ENCODE measurements at regions not wholly inside any gene's neighbourhood (a gene's known extent, or its start where the extent isn't known, plus 50 kb on each side); places are given as distances from the start of the nearest gene placed in this dataset.

DNA sequence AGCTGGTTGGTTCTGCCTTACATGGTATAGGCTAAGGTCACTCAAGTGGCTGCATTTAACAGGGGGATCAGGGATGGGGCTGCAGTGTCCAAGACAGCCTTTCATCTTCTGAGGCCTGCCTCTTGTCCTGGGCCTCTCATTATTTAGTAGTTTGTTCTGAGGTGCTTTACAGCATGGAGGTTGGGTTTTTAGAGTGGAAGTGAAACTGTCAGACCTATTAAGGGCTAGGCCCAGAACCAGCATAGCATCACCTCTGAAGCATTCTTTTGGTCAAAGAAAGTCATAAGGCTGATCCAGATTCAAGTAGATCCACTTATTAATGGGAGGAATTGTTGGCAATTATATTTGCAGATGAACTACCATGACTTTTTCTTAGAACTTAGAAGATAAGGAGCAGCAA, 146.0 kb upstream of the NMUR2 start:
- Mint-ChIP-seq H3K4me1 (no peaks in the 10 kb centered on the region), H3K9me3 (ENCODE audit: insufficient read depth) (no peaks in the 10 kb centered on the region)

DNA sequence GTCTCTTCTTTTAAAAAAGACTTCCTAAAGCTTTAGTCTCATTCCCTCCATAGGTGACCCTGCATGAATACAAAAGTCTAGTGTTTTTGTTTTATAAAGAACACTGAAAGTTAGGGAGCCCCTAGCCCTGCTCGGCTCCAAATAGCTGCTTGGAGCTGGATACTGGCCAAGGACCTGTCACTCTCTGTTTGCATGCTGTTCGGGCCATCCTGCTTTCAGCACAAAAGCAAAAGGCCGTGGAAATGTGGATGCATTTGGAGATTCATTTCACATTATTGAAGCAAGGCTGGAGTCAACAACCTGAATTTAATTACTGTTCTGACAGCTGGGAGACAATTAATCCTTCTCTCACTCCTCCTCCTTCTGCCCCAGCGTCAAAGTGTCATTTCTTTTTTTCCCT, 151.7 kb upstream of the NMUR2 start:
- no peaks in the 10 kb centered on the region for H3K27me3 ChIP-seq (replicated peaks in 1 of 4; ENCODE audit: control extremely low read depth in 1 of 4, control insufficient read depth in 3 of 4, insufficient read depth in 4 of 4, low read length in 3 of 4)
- ATAC-seq (ENCODE audit: low read depth) (no peak), DNase-seq (no peak)
- 50% methylated on average over 1 of the region's 4 CpGs for WGBS (ENCODE audit: insufficient coverage)
- no peak overlapping the region for H3K27ac Mint-ChIP-seq
- no peak for TF ChIP-seq EZH2 (IDR thresholded peaks at IDR 0.05; ENCODE audit: borderline replicate concordance, insufficient read depth, low read depth, low read length, poor library complexity, severe bottlenecking)
- TF ChIP-seq, protein P1, sequence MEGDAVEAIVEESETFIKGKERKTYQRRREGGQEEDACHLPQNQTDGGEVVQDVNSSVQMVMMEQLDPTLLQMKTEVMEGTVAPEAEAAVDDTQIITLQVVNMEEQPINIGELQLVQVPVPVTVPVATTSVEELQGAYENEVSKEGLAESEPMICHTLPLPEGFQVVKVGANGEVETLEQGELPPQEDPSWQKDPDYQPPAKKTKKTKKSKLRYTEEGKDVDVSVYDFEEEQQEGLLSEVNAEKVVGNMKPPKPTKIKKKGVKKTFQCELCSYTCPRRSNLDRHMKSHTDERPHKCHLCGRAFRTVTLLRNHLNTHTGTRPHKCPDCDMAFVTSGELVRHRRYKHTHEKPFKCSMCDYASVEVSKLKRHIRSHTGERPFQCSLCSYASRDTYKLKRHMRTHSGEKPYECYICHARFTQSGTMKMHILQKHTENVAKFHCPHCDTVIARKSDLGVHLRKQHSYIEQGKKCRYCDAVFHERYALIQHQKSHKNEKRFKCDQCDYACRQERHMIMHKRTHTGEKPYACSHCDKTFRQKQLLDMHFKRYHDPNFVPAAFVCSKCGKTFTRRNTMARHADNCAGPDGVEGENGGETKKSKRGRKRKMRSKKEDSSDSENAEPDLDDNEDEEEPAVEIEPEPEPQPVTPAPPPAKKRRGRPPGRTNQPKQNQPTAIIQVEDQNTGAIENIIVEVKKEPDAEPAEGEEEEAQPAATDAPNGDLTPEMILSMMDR (IDR thresholded peaks at IDR 0.05), result no peak
- H3K36me3 ChIP-seq (replicated peaks in 1 of 2; ENCODE audit: control extremely low read depth in 1 of 2, control insufficient read depth in 1 of 2, extremely low read depth in 1 of 2, insufficient read depth in 2 of 2, low read length in 1 of 2), result no peaks in the 10 kb centered on the region
- H4K20me1 ChIP-seq (ENCODE audit: control insufficient read depth, insufficient read depth, low read length, poor library complexity, severe bottlenecking), result no peaks in the 10 kb centered on the region
- H3K27ac ChIP-seq (ENCODE audit: low read length in 2 of 2), result no peak overlapping the region
- H3K4me3 Mint-ChIP-seq, result no peak overlapping the region
- no peaks in the 10 kb centered on the region for H3K4me1 Mint-ChIP-seq
- H3K9me3 Mint-ChIP-seq (ENCODE audit: insufficient read depth), result no peaks in the 10 kb centered on the region
- ChIA-PET CTCF (no interaction called here), POLR2A (no interaction called here)
- H3K4me2 ChIP-seq (replicated peaks; ENCODE audit: low read depth, low read length, poor library complexity, severe bottlenecking), result no peak overlapping the region
- H3K27me3 Mint-ChIP-seq, result peaks cover 3% of the 10 kb centered on the region
- no peaks in the 10 kb centered on the region for H3K9me3 ChIP-seq (ENCODE audit: control extremely low read depth in 1 of 3, control insufficient read depth in 2 of 3, insufficient read depth in 1 of 3, low read length in 2 of 3)
- no peak overlapping the region for H3K4me3 ChIP-seq (ENCODE audit: control extremely low read depth in 1 of 5, extremely low read depth in 1 of 5, insufficient read depth in 1 of 5, low read depth in 2 of 5, low read length in 4 of 5)
- no peaks in the 10 kb centered on the region for H3K4me1 ChIP-seq (ENCODE audit: control insufficient read depth in 2 of 2, insufficient read depth in 2 of 2, low read length in 2 of 2)
- H3K79me2 ChIP-seq (ENCODE audit: control insufficient read depth, insufficient read depth, low read length), result no peaks in the 10 kb centered on the region
- H2AFZ ChIP-seq (ENCODE audit: insufficient read depth, low read depth, low read length, poor library complexity, severe bottlenecking), result no peak overlapping the region
- intact Hi-C loops (cut with micrococcal nuclease), result no loop called here
- H3K9ac ChIP-seq (ENCODE audit: low read length), result no peak overlapping the region

More for the DNA sequence above, 146.0 kb upstream of the NMUR2 start:
- DNase-seq, result no peak
- ATAC-seq (ENCODE audit: low read depth), result no peak
- intact Hi-C loops (cut with micrococcal nuclease), result no loop called here
- no peaks in the 10 kb centered on the region for H3K36me3 ChIP-seq (replicated peaks in 1 of 2; ENCODE audit: control extremely low read depth in 1 of 2, control insufficient read depth in 1 of 2, extremely low read depth in 1 of 2, insufficient read depth in 2 of 2, low read length in 1 of 2)
- H4K20me1 ChIP-seq (ENCODE audit: control insufficient read depth, insufficient read depth, low read length, poor library complexity, severe bottlenecking), result no peaks in the 10 kb centered on the region
- Mint-ChIP-seq H3K27me3 (peaks cover 3% of the 10 kb centered on the region), H3K4me3 (no peak overlapping the region), H3K27ac (no peak overlapping the region)
- no peaks in the 10 kb centered on the region for H3K4me1 ChIP-seq (ENCODE audit: control insufficient read depth in 2 of 2, insufficient read depth in 2 of 2, low read length in 2 of 2)
- H3K27ac ChIP-seq (ENCODE audit: low read length in 2 of 2), result no peak overlapping the region
- H3K4me2 ChIP-seq (replicated peaks; ENCODE audit: low read depth, low read length, poor library complexity, severe bottlenecking), result no peak overlapping the region
- H3K9me3 ChIP-seq (ENCODE audit: control extremely low read depth in 1 of 3, control insufficient read depth in 2 of 3, insufficient read depth in 1 of 3, low read length in 2 of 3), result no peaks in the 10 kb centered on the region
- CTCF ChIA-PET, result interaction anchor here (1.0 kb wide), 1 partner anchor 15 kb away, joined by 3 read pairs; no protein-coding TSS in a partner anchor
- H3K79me2 ChIP-seq (ENCODE audit: control insufficient read depth, insufficient read depth, low read length), result no peaks in the 10 kb centered on the region
- POLR2A ChIA-PET, result no interaction called here
- no peak overlapping the region for H2AFZ ChIP-seq (ENCODE audit: insufficient read depth, low read depth, low read length, poor library complexity, severe bottlenecking)
- no peak overlapping the region for H3K9ac ChIP-seq (ENCODE audit: low read length)
- no peak overlapping the region for H3K4me3 ChIP-seq (ENCODE audit: control extremely low read depth in 1 of 5, extremely low read depth in 1 of 5, insufficient read depth in 1 of 5, low read depth in 2 of 5, low read length in 4 of 5)
- no peaks in the 10 kb centered on the region for H3K27me3 ChIP-seq (replicated peaks in 1 of 4; ENCODE audit: control extremely low read depth in 1 of 4, control insufficient read depth in 3 of 4, insufficient read depth in 4 of 4, low read length in 3 of 4)
- TF ChIP-seq EZH2 (IDR thresholded peaks at IDR 0.05; ENCODE audit: borderline replicate concordance, insufficient read depth, low read depth, low read length, poor library complexity, severe bottlenecking), result no peak
